GM12801 (cell line): ENCODE measurements at regions not wholly inside any gene's neighbourhood (a gene's known extent, or its start where the extent isn't known, plus 50 kb on each side); places are given as distances from the start of the nearest gene placed in this dataset.

Experiments
- CTCF ChIP-seq: IDR thresholded peaks from one replicate; pipeline ENCODE4 v1.5.1; 2011; ENCODE audit warnings: control low read depth; ENCODE audit not compliant: insufficient read length; ENCODE audit errors: extremely low read depth

GRCh38 chr14:71206766-71207371 lies 299.6 kb downstream of the PCNX1 start:
- no peak for TF ChIP-seq CTCF

GRCh38 chr14:71208702-71209357 lies 301.6 kb downstream of the PCNX1 start:
- TF ChIP-seq CTCF, result no peak

DNA sequence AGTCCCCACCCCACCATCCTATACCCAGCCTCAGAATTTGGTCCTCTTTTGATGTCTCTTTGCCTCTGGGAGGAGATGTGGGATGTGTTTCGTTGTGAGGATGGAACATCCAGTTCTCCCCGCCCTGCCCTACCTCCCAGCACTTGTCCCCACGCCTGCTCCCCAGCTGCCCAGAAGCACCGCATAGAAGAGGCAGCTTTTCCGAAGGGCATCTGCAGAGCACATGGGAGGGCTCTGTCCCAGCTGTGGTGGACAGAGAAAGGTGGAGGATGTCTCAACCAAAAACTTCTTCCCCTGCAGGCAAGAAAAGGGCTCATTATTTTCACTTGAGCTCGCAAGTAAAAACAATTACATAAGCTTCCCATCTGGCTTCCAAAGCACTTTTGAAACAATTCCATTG lies 302.6 kb downstream of the PCNX1 start:
- TF ChIP-seq CTCF, result no peak

DNA sequence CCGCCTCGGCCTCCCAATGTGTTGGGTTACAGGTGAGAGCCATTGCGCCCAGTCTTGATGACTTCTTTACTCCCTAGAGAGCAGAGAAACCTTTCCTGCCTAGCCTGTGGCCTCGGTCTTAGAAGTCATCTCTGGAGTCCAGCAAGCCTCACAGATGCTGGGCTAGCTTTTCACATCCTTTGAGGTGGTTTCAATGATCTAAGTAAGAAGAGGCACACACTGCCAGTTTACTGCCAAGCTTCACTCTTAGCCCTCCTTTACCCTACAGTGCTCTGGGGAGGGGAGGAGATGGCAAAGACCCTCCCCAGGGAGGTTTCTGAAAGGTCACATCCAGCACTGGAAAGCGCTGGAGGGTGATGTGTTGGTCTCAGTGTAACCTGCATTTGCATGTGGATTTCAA lies 304.8 kb downstream of the PCNX1 start:
- TF ChIP-seq CTCF, result no peak

- TF ChIP-seq CTCF, result no peak
Measured at GRCh38 chr14:71212683-71213107, 305.4 kb downstream of the PCNX1 start.

DNA sequence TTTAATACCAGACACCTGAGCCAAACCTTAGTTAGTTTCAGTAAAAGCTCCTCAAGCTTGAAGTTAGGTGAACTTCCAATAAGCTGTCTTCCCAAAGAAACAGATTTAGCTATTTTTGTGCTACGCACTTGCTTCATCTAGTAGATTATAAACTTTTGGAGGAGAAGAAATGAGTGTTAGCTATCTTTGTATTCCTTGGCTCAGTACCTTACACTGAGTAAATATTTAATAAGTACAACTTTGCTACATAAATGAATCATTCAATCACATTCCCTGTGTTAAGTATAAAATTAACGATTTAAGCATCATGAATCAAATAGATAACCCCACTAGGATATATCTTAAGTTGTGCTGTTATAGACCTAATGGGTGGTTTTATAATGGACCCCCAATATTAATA lies 307.0 kb downstream of the PCNX1 start:
- TF ChIP-seq CTCF, result no peak

DNA sequence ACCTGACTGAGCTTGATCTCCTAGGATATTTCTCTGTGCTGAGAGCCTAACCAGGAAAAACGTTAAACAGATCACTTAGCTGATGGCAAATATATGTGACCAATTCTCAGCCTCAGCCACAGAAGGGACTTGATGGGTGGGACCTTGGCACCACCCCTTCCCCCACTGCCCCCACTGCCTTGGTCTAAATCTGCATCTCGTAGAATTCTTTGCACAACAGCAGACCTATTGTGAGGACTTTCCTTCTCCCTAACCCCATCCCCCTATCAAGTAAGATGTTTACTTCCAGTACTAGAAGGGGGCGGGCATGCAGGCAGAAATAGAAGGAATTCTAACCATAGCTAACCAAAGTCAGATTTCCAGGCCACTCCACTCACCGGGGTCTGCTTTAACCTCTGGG lies 313.2 kb downstream of the PCNX1 start:
- no peak for TF ChIP-seq CTCF
